Kidney epithelial cell (primary cell): ENCODE measurements at regions not wholly inside any gene's neighbourhood (a gene's known extent, or its start where the extent isn't known, plus 50 kb on each side); places are given as distances from the start of the nearest gene placed in this dataset.
A peak's percentile ranks its signal among the peaks of the same experiment; 100 is the strongest.
"Not testable (repeated sequence)": the region's sequence is repeated elsewhere in the genome, so short reads cannot be mapped to it uniquely, and the experiment has no call there.

ENCODE experiments used
- DNase-seq: peaks from one replicate; pipeline ENCODE4 v3.0.0-alpha.2; 2010; ENCODE audit warnings: low read depth
- H3K27me3 ChIP-seq: 2 replicates; pipeline ENCODE4 v1.6.0; 2011; ENCODE audit warnings: low read length; ENCODE audit not compliant: control insufficient read depth, insufficient read depth
- H3K36me3 ChIP-seq: 2 replicates; pipeline ENCODE4 v1.5.1; 2011; ENCODE audit warnings: low read length; ENCODE audit not compliant: control insufficient read depth, insufficient read depth
- H3K4me3 ChIP-seq: 2 replicates; pipeline ENCODE4 v1.5.1; 2011; ENCODE audit warnings: low read depth, mild to moderate bottlenecking, control low read depth, low read length
- TF ChIP-seq, protein P1 (sequence below): IDR thresholded peaks from 2 replicates; pipeline ENCODE4 v1.5.1; 2011; ENCODE audit warnings: mild to moderate bottlenecking, moderate library complexity, low read length, control low read depth, inconsistent platforms; ENCODE audit not compliant: insufficient read depth, poor library complexity, severe bottlenecking

DNA sequence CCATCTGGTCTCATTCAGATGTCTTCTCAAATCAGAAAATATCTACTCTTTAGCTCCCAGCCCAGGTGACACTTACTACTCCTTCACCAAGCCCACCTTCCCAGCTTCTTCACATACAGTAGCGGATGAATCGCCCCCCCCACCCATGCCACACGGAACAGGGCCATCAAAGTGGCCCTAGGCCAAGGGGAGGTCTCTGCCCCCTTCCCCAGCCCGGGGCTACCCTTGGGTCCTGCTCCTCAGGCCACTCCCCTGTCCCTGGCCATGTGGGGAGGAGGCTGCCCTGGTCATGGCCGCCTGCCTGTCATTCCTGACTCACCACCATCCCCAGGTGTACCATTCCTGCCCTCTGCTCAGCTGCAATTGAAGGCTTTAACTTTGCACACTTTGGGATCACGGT lies 142.8 kb downstream of the NECTIN1 start:
- no peak for DNase-seq
- no peaks in the 10 kb centered on the region for H3K36me3 ChIP-seq
- no peak overlapping the region for H3K4me3 ChIP-seq
- TF ChIP-seq, protein P1, sequence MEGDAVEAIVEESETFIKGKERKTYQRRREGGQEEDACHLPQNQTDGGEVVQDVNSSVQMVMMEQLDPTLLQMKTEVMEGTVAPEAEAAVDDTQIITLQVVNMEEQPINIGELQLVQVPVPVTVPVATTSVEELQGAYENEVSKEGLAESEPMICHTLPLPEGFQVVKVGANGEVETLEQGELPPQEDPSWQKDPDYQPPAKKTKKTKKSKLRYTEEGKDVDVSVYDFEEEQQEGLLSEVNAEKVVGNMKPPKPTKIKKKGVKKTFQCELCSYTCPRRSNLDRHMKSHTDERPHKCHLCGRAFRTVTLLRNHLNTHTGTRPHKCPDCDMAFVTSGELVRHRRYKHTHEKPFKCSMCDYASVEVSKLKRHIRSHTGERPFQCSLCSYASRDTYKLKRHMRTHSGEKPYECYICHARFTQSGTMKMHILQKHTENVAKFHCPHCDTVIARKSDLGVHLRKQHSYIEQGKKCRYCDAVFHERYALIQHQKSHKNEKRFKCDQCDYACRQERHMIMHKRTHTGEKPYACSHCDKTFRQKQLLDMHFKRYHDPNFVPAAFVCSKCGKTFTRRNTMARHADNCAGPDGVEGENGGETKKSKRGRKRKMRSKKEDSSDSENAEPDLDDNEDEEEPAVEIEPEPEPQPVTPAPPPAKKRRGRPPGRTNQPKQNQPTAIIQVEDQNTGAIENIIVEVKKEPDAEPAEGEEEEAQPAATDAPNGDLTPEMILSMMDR: no peak
- no peaks in the 10 kb centered on the region for H3K27me3 ChIP-seq

GRCh38 chr11:119585043-119585781 lies 143.8 kb downstream of the NECTIN1 start:
- Histone ChIP-seq H3K4me3 (peak overlapping the region; percentile 37), H3K36me3 (no peaks in the 10 kb centered on the region), H3K27me3 (no peaks in the 10 kb centered on the region)
- DNase-seq: no peak
- TF ChIP-seq, protein P1: no peak

GRCh38 chr11:119584193-119585042 lies 144.6 kb downstream of the NECTIN1 start:
- Histone ChIP-seq H3K4me3 (peak overlapping the region; percentile 37), H3K36me3 (no peaks in the 10 kb centered on the region), H3K27me3 (no peaks in the 10 kb centered on the region)
- TF ChIP-seq, protein P1: no peak
- DNase-seq: peak; percentile 62

DNA sequence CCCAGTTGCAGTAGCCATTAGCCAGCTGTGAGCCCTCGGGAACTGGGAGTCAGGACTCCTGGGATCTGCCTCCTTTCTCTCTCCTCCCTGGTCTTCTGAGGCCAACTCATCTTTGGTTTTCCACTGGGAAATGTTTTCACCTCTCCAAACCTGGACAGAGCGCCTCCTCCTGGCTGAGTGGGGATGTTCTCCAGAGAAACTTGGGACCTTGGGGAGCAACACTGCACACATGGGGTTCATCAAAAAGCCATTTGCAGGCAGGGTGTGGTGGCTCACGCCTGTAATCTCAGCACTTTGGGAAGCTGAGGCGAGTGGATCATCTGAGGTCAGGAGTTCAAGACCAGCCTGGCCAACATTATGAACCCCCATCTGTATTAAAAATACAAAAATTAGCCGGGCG lies 145.4 kb downstream of the NECTIN1 start:
- no peak for DNase-seq
- no peaks in the 10 kb centered on the region for H3K27me3 ChIP-seq
- H3K4me3 ChIP-seq: no peak overlapping the region
- H3K36me3 ChIP-seq: no peaks in the 10 kb centered on the region
- TF ChIP-seq, protein P1: peak; percentile 11

DNA sequence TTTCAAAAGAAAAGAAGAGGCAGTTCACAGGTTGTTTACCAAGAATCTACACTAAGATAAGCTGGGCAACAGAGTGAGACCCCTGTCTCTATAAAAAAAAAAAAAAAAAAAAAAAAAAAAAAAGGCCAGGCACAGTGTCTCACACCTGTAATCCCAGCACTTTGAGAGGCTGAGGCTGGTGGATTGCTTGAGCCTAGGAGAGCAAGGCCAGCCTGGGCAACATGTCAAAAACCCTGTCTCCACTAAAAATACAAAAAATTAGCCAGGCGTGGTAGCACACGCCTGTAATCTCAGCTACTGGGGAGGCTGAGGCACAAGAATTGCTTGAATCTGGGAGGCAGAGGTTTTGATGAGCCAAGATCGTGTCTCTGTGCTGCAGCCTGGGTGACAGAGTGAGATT lies 147.6 kb downstream of the NECTIN1 start:
- H3K4me3 ChIP-seq, H3K27me3 ChIP-seq, DNase-seq, H3K36me3 ChIP-seq: not testable (repeated sequence)

DNA sequence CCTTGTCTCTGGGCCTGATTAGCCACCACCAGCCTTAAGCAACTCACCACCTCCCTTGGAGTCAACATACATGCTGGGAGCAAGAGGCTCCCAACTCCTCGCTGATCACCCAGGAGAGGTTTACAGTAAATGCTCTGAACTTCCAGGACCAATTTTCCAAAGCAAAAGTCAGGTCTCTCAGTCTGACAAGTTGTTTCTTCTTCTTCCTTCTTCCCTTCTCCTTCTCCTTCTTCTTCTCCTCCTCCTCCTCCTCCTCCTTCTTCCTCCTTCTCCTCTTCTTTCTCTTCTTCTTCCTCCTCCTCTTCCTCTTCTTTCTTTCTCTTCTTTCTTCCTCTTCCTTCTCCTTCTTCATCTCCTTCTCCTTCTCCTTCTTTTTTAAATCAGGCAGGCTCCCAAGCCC lies 148.2 kb downstream of the NECTIN1 start:
- no peak for DNase-seq
- TF ChIP-seq, protein P1: no peak

More for the DNA sequence above, 148.2 kb downstream of the NECTIN1 start:
- Histone ChIP-seq H3K4me3 (no peak overlapping the region), H3K36me3 (no peaks in the 10 kb centered on the region), H3K27me3 (no peaks in the 10 kb centered on the region)
